Heart right ventricle (tissue), 16 donors: ENCODE measurements at regions not wholly inside any gene's neighbourhood (a gene's known extent, or its start where the extent isn't known, plus 50 kb on each side); places are given as distances from the start of the nearest gene placed in this dataset.

Source experiments
- ATAC-seq, 8 donors: fragments of 200-7000 bp; cut with Tn5 transposase; one replicate each; pipeline ENCODE4 v1.9.1; 2020; ENCODE audit warnings: mild to moderate bottlenecking in 8 of 8, moderate library complexity in 8 of 8, moderate number of reproducible peaks in 1 of 8
- DNase-seq, 2 donors: peaks; one replicate each; pipeline ENCODE4 v3.0.0-alpha.2; 2020
- H3K27ac ChIP-seq, 10 donors: fragments of 200-600 bp; sonication (generic) in 2 of 10; one replicate each; pipeline versions ENCODE4 v1.5.0 to v1.8.0; 2020 to 2022; ENCODE audit warnings: mild to moderate bottlenecking in 3 of 10
- H3K27me3 ChIP-seq, 7 donors: fragments of 200-600 bp; one replicate each; pipeline ENCODE4 v1.8.0; 2021 to 2022; ENCODE audit warnings: mild to moderate bottlenecking in 2 of 7
- H3K36me3 ChIP-seq, 9 donors: fragments of 200-600 bp; sonication (generic) in 1 of 9; one replicate each; pipeline versions ENCODE4 v1.5.0 to v1.8.0; 2020 to 2022; ENCODE audit warnings: mild to moderate bottlenecking in 2 of 9
- H3K4me1 ChIP-seq, 9 donors: fragments of 200-600 bp; sonication (generic) in 1 of 9; one replicate each; pipeline versions ENCODE4 v1.5.0 to v1.8.0; 2020 to 2022; ENCODE audit warnings: mild to moderate bottlenecking in 4 of 9
- H3K4me3 ChIP-seq, 10 donors: fragments of 200-600 bp; sonication (generic) in 2 of 10; one replicate each; pipeline versions ENCODE4 v1.5.0 to v1.8.0; 2020 to 2022; ENCODE audit warnings: mild to moderate bottlenecking in 7 of 10, moderate library complexity in 2 of 10
- H3K9me3 ChIP-seq, 11 donors: fragments of 200-600 bp in 10 of 11; sonication (generic) in 2 of 11; one replicate each; pipeline versions ENCODE4 v1.5.0 to v1.8.0; 2013 to 2022; ENCODE audit warnings: mild to moderate bottlenecking in 2 of 11, control low read depth in 1 of 11, moderate library complexity in 1 of 11
- CTCF ChIP-seq, 9 donors: fragments of 200-600 bp; sonication (generic) in 2 of 9; IDR thresholded peaks; one replicate each; pipeline versions ENCODE4 v1.5.0 to v1.8.0; 2021 to 2022; ENCODE audit warnings: antibody characterized with exemption in 9 of 9, mild to moderate bottlenecking in 5 of 9, moderate library complexity in 1 of 9
- WGBS, 2 donors: extraction: QIAGEN DNeasy Blood & Tissue Kit; methylation state at CpG; one replicate each; pipeline ENCODE4 v1.1.7; 2013; ENCODE audit warnings: inconsistent platforms in 1 of 2; 5-methylcytosine and 5-hydroxymethylcytosine counted together
- intact Hi-C, 10 donors: fragments of 100-400 bp; cut with DNase I; formaldehyde crosslinking; loops; one replicate each; pipeline versions ENCODE4 v1.11.1 to v1.14.2; 2022
- donor health status: Arrhythmogenic right ventricular cardiomyopathy.
- donor health status: ischemic (EF 13 %, LVEDD 7.1; RV severe dilation, severe dysfunction).
- donor health status: healthy with polysubstance abuse.
- donor health status: DM: no; HTN: yes; CAD: no.
- donor health status: DM: no; HTN: no; CAD: no.
- donor health status: ischemic (EF 25% LVEDD 6.9; RV normal size, moderate dysfunction).
- donor health status: ischemic (EF 25% LVEDD 5.7; RV mildly dilated, moderate dysfunction).
- donor health status: healthy.
- donor health status: DM: yes; HTN: yes; CAD: no.
- donor health status: Ischemic cardiomyopathy.
- donor health status: ischemic (EF 35%, LVEDD 5.7; RV mildly dilated, moderate dysfunction).
- donor health status: nonischemic (EF 11% LVEDD 7.7; RV severe dilation, severe dysfunction).
- donor health status: DM: yes; HTN: yes; CAD: no.
- donor health status: PGD.
- donor health status: ischemic (EF 29% LVEDD 5.4; RV normal size, mild dysfunction).
- donor health status: nonischemic (EF 23%, LVEDD 6.1; RV moderate dilation, normal function).

GRCh38 chr6:1027795-1028569 lies 283.9 kb upstream of the FOXQ1 start:
- H3K36me3 ChIP-seq = no peaks in the 10 kb centered on the region
- peaks cover 0 to 26% (median 12%) of the 10 kb centered on the region in 7 donors for H3K27me3 ChIP-seq
- WGBS, 2 donors = 68 to 74% methylated on average over 9 of the region's 9 CpGs
- intact Hi-C loops = no loop called here
- H3K4me3 ChIP-seq = no peak overlapping the region
- H3K27ac ChIP-seq = no peak overlapping the region
- ATAC-seq (no peak), DNase-seq (no peak)
- TF ChIP-seq CTCF (IDR thresholded peaks at IDR 0.05) = no peak
- no peaks in the 10 kb centered on the region for H3K4me1 ChIP-seq
- H3K9me3 ChIP-seq = peaks cover 0 to 23% (median 0%) of the 10 kb centered on the region in 11 donors

DNA sequence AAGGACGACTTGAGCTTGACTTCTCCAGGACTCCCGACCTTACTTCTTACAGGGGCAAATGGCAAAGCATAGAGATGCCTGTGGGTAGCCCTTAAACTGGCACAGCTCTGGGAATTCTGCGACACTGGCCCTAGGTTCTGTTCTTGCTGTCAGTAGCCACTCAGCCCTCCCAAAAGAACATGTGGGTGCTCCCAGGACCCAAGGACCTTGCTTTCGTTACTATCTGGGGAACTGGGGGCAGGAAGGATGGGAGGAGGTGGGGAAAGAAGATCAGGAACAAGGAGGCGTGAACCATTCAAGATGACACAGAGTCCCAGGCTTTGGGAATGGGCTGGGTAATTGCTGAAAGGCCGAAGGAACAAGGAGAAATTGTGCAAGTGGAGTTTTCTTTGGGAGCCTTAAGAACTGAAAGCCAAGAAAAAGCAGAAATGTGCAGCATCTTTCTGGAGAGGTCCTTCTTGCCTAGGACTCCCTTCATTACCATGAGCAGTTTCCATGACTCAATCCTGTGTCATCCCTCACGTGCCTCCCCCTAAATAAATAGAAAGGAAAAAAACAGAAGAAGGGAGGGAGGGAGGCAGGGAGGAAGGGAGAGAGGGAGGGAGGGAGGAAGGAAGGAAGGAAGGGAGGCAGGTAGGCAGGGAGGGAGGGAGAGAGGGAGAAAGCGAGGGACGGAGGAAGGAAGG lies 284.6 kb upstream of the FOXQ1 start:
- no peak overlapping the region for H3K27ac ChIP-seq
- H3K4me1 ChIP-seq = no peaks in the 10 kb centered on the region
- H3K4me3 ChIP-seq = no peak overlapping the region
- no peaks in the 10 kb centered on the region for H3K36me3 ChIP-seq
- peaks cover 0 to 16% (median 0%) of the 10 kb centered on the region in 11 donors for H3K9me3 ChIP-seq
- WGBS, 2 donors = 63 to 66% methylated on average over 9 of the region's 9 CpGs
- intact Hi-C loops = no loop called here
- DNase-seq (no peak), ATAC-seq (no peak)
- peaks cover 0 to 26% (median 12%) of the 10 kb centered on the region in 7 donors for H3K27me3 ChIP-seq
- TF ChIP-seq CTCF (IDR thresholded peaks at IDR 0.05) = no peak

DNA sequence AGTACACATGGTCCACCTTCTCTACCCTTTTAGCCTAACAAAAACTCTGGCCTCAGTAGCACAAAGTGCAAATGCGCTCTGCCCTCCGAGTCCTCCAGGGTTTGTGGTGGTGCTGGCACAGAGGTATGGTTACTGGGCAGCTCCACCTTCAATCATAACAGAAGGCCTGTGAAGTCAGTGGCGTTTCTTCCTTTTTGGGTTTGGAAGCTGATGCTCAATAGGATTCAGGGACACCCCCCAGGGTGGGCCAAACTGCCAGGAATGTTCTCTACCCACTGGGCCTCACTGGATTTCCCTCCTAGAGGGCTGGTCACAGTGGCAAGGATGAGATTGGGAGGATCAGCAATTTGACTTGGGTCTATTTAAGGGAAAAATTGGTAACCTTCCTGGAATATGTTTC lies 286.1 kb upstream of the FOXQ1 start:
- DNase-seq (no peak), ATAC-seq (no peak)
- Histone ChIP-seq H3K27me3 (peaks cover 0 to 26% (median 12%) of the 10 kb centered on the region in 7 donors), H3K4me3 (no peak overlapping the region), H3K9me3 (peaks cover 0 to 4% (median 0%) of the 10 kb centered on the region in 11 donors), H3K27ac (no peak overlapping the region), H3K36me3 (no peaks in the 10 kb centered on the region), H3K4me1 (no peaks in the 10 kb centered on the region)
- TF ChIP-seq CTCF (IDR thresholded peaks at IDR 0.05) = no peak
- intact Hi-C loops = no loop called here
- 89 to 100% methylated on average over 3 of the region's 3 CpGs for WGBS, 2 donors

DNA sequence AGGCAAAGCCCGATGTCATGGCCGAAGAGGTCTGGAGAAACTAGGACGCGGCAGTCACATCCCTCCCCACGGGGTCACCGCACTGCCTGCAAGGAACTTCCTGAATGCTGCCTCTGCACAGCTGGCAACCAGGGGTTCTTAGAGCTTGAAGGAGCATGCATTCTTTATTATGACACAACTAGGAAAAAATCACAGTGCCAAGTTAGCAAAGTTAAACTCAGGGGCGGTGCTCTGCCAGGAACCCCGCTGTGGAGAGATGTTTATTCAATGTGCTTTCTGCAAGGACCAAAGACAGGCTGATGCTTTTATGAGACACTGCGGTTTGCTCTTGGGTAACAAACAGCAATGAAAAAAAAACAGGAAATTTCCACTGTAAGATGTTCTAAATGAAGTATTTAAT lies 287.3 kb upstream of the FOXQ1 start:
- Histone ChIP-seq H3K36me3 (no peaks in the 10 kb centered on the region), H3K4me3 (no peak overlapping the region), H3K27me3 (peaks cover 0 to 29% (median 15%) of the 10 kb centered on the region in 7 donors), H3K27ac (no peak overlapping the region), H3K4me1 (no peaks in the 10 kb centered on the region), H3K9me3 (no peaks in the 10 kb centered on the region)
- intact Hi-C loops = no loop called here
- DNase-seq (no peak), ATAC-seq (no peak)
- TF ChIP-seq CTCF (IDR thresholded peaks at IDR 0.05) = no peak
- 69 to 78% methylated on average over 9 of the region's 9 CpGs for WGBS, 2 donors
